Testis (tissue), 2 donors: ENCODE measurements at regions not wholly inside any gene's neighbourhood (a gene's known extent, or its start where the extent isn't known, plus 50 kb on each side); places are given as distances from the start of the nearest gene placed in this dataset.

Source experiments
- DNase-seq: peaks from one replicate; pipeline ENCODE4 v3.0.0-alpha.2; 2019
- H3K27ac ChIP-seq, 2 donors: fragments of 200-600 bp; sonication (generic); one replicate each; pipeline ENCODE4 v1.5.1; 2019
- H3K27me3 ChIP-seq: fragments of 200-600 bp; sonication (generic); one replicate; pipeline ENCODE4 v1.5.1; 2019
- H3K36me3 ChIP-seq: fragments of 200-600 bp; sonication (generic); one replicate; pipeline ENCODE4 v1.5.1; 2017; ENCODE audit warnings: low read depth; ENCODE audit errors: missing control alignments
- H3K4me1 ChIP-seq: fragments of 200-600 bp; sonication (generic); one replicate; pipeline ENCODE4 v1.5.1; 2019
- H3K4me3 ChIP-seq, 2 donors: fragments of 200-600 bp; sonication (generic); one replicate each; pipeline ENCODE4 v1.5.1; 2017 to 2019
- H3K9me3 ChIP-seq: fragments of 200-600 bp; sonication (generic); one replicate; pipeline ENCODE4 v1.5.1; 2017
- POLR2A ChIP-seq: fragments of 450-650 bp; IDR thresholded peaks from one replicate; pipeline ENCODE4 v1.6.1; 2017; ENCODE audit warnings: antibody characterized with exemption, mild to moderate bottlenecking, moderate library complexity
- WGBS, 2 donors: methylation state at CpG; one replicate each; pipeline ENCODE4 v1.1.5; 2018; 5-methylcytosine and 5-hydroxymethylcytosine counted together
- intact Hi-C: fragments of 100-400 bp; cut with DNase I; formaldehyde crosslinking; loops from one replicate; pipeline ENCODE4 v1.15.1; 2023; ENCODE audit warnings: low total_unique reads
- TF ChIP-seq, protein P1 (sequence below), 3 experiments: fragments of 450-650 bp in 2 of 3; fragments of 200-600 bp in 1 of 3; sonication (generic) in 1 of 3; IDR thresholded peaks; one replicate each; pipeline ENCODE4 v1.5.1; 2016 to 2019; ENCODE audit warnings: antibody characterized with exemption in 3 of 3, mild to moderate bottlenecking in 2 of 3, moderate library complexity in 1 of 3

- no peak for DNase-seq
- Histone ChIP-seq H3K27ac (no peak overlapping the region), H3K4me1 (no peaks in the 10 kb centered on the region), H3K36me3 (no peaks in the 10 kb centered on the region), H3K27me3 (no peaks in the 10 kb centered on the region), H3K4me3 (no peak overlapping the region), H3K9me3 (no peaks in the 10 kb centered on the region)
- 64 to 74% methylated on average over 31 of the region's 31 CpGs for WGBS, 2 donors
- no peak for TF ChIP-seq POLR2A
- TF ChIP-seq, protein P1, sequence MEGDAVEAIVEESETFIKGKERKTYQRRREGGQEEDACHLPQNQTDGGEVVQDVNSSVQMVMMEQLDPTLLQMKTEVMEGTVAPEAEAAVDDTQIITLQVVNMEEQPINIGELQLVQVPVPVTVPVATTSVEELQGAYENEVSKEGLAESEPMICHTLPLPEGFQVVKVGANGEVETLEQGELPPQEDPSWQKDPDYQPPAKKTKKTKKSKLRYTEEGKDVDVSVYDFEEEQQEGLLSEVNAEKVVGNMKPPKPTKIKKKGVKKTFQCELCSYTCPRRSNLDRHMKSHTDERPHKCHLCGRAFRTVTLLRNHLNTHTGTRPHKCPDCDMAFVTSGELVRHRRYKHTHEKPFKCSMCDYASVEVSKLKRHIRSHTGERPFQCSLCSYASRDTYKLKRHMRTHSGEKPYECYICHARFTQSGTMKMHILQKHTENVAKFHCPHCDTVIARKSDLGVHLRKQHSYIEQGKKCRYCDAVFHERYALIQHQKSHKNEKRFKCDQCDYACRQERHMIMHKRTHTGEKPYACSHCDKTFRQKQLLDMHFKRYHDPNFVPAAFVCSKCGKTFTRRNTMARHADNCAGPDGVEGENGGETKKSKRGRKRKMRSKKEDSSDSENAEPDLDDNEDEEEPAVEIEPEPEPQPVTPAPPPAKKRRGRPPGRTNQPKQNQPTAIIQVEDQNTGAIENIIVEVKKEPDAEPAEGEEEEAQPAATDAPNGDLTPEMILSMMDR (IDR thresholded peaks at IDR 0.05): no peak
- intact Hi-C loops: no loop called here
Measured at GRCh38 chr14:94690896-94691659, 78.8 kb downstream of the GSC start.

DNA sequence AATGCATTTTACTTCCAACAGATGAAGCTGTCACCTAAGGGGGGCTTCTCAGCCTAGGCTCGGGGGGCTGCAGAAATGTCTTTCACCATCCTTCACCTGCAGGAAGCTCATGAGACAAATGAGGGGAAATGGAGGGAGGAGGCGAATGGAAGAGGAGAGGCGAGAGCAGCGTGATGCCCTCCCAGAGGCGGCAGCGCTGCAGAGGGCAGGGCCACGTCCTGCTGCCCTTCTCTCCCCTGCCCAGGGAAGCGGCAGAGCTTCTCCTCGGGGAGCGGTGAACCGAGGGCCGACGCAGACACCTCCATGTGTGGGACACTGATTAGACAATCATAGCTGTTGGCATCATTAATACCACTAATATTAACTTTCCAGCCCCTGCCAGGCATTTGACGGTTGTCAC, 78.3 kb downstream of the SERPINA3 start:
- TF ChIP-seq POLR2A: no peak
- TF ChIP-seq, protein P1 (IDR thresholded peaks at IDR 0.05): no peak
- intact Hi-C loops: no loop called here
- no peaks in the 10 kb centered on the region for H3K4me1 ChIP-seq
- no peaks in the 10 kb centered on the region for H3K27me3 ChIP-seq
- no peak overlapping the region for H3K27ac ChIP-seq
- H3K36me3 ChIP-seq: no peaks in the 10 kb centered on the region
- WGBS, 2 donors: 49 to 58% methylated on average over 7 to 14 of the region's 14 CpGs
- no peaks in the 10 kb centered on the region for H3K9me3 ChIP-seq
- H3K4me3 ChIP-seq: no peak overlapping the region
- no peak for DNase-seq

- H3K27me3 ChIP-seq: no peaks in the 10 kb centered on the region
- TF ChIP-seq, protein P1 (IDR thresholded peaks at IDR 0.05): no peak
- TF ChIP-seq POLR2A: no peak
- no peaks in the 10 kb centered on the region for H3K9me3 ChIP-seq
- no peaks in the 10 kb centered on the region for H3K4me1 ChIP-seq
- no peak overlapping the region for H3K27ac ChIP-seq
- no peaks in the 10 kb centered on the region for H3K36me3 ChIP-seq
- intact Hi-C loops: no loop called here
- 58 to 73% methylated on average over 18 of the region's 18 CpGs for WGBS, 2 donors
- peak overlapping the region in 1 of 2 donors; percentile 18 for H3K4me3 ChIP-seq
- no peak for DNase-seq
Measured at GRCh38 chr14:94689985-94690400, 77.8 kb downstream of the SERPINA3 start.

GRCh38 chr14:94689218-94689984, 77.2 kb downstream of the SERPINA3 start:
- peak overlapping the region in 1 of 2 donors; percentile 18 for H3K4me3 ChIP-seq
- WGBS, 2 donors: 12 to 13% methylated on average over 28 to 35 of the region's 35 CpGs
- H3K36me3 ChIP-seq: no peaks in the 10 kb centered on the region
- H3K9me3 ChIP-seq: no peaks in the 10 kb centered on the region
- no peaks in the 10 kb centered on the region for H3K4me1 ChIP-seq
- peak; percentile 82 for DNase-seq
- TF ChIP-seq, protein P1 (IDR thresholded peaks at IDR 0.05): peak; percentile 92 to 99 (median 92)
- TF ChIP-seq POLR2A: no peak
- intact Hi-C loops: no loop called here
- H3K27ac ChIP-seq: no peak overlapping the region
- H3K27me3 ChIP-seq: no peaks in the 10 kb centered on the region
